LNCAP (cell line): ENCODE measurements at regions not wholly inside any gene's neighbourhood (a gene's known extent, or its start where the extent isn't known, plus 50 kb on each side); places are given as distances from the start of the nearest gene placed in this dataset.

Experiments
- CTCF ChIP-seq: fragments of 450-650 bp; IDR thresholded peaks from 2 replicates; pipeline ENCODE4 v1.5.1; 2017; ENCODE audit warnings: mild to moderate bottlenecking

- no peak for TF ChIP-seq CTCF
These were observed 371.3 kb downstream of the TMEM121 start for GRCh38 chr14:105897725-105898113.

GRCh38 chr14:105898482-105899010 is 372.2 kb downstream of the TMEM121 start:
- TF ChIP-seq CTCF: no peak

GRCh38 chr14:105899071-105899641 is 372.8 kb downstream of the TMEM121 start:
- TF ChIP-seq CTCF: no peak

GRCh38 chr14:105899657-105900397 is 373.4 kb downstream of the TMEM121 start:
- no peak for TF ChIP-seq CTCF

GRCh38 chr14:105900398-105901160 is 374.2 kb downstream of the TMEM121 start:
- TF ChIP-seq CTCF: no peak

- no peak for TF ChIP-seq CTCF
These were observed 374.8 kb downstream of the TMEM121 start for GRCh38 chr14:105901226-105901625.

- no peak for TF ChIP-seq CTCF
These were observed 375.9 kb downstream of the TMEM121 start for GRCh38 chr14:105902131-105902898.
